ENCODE measurements at regions not wholly inside any gene's neighbourhood (a gene's known extent, or its start where the extent isn't known, plus 50 kb on each side); places are given as distances from the start of the nearest gene placed in this dataset.
A peak's percentile ranks its signal among the peaks of the same experiment; 100 is the strongest.

- H2BK15ac ChIP-seq (replicated peaks; ENCODE audit: low read depth), result no peak overlapping the region
- no peak overlapping the region for H2BK120ac ChIP-seq (ENCODE audit: low read depth, low read length)
- no peaks in the 10 kb centered on the region for H3K27me3 ChIP-seq (ENCODE audit: insufficient read depth, low read length, poor library complexity)
- no peak overlapping the region for H4K5ac ChIP-seq (ENCODE audit: low read length)
- H3K4me3 ChIP-seq (ENCODE audit: low read length), result no peak overlapping the region
- no peak overlapping the region for H3K18ac ChIP-seq (ENCODE audit: low read length)
- WGBS (ENCODE audit: extremely low coverage, insufficient coverage, low lambda C conversion rate), result no CpG with 5 or more reads among the region's 15 CpGs
- H3K27ac ChIP-seq (ENCODE audit: low read depth, low read length), result no peak overlapping the region
- no peaks in the 10 kb centered on the region for H3K4me1 ChIP-seq (ENCODE audit: control insufficient read depth, low read depth, low read length)
- H3K56ac ChIP-seq (ENCODE audit: low read length), result no peak overlapping the region
- no peak overlapping the region for H3K4ac ChIP-seq (ENCODE audit: low read depth, low read length)
- H3K36me3 ChIP-seq (ENCODE audit: control insufficient read depth, insufficient read depth, low read length), result no peaks in the 10 kb centered on the region
- H4K8ac ChIP-seq (ENCODE audit: low read depth, low read length), result no peak overlapping the region
- no peak overlapping the region for H2BK5ac ChIP-seq (ENCODE audit: low read length)
- H3K79me1 ChIP-seq (ENCODE audit: low read length), result no peaks in the 10 kb centered on the region
- H3K9ac ChIP-seq (ENCODE audit: low read length), result no peak overlapping the region
- peak; percentile 16 for DNase-seq
- no peak overlapping the region for H3K23ac ChIP-seq (ENCODE audit: low read length)
- H2AK5ac ChIP-seq (ENCODE audit: low read length), result no peak overlapping the region
- H3K4me2 ChIP-seq (ENCODE audit: low read length), result no peak overlapping the region
- H3K79me2 ChIP-seq (ENCODE audit: control insufficient read depth, insufficient read depth, low read length), result no peaks in the 10 kb centered on the region
These were observed 672.4 kb downstream of the TSPY10 start for GRCh38 chrY:10200065-10200464.

Small RNA genes lying in the stretch of these regions (small RNA-seq; reads per million reads assigned to genes)
- gene RNA5-8SP6 (ENCODE audit: insufficient read depth), result 2.0 reads per million, percentile 16 among the genes with 10 or more reads in this experiment
